NB4 (cell line): ENCODE measurements at regions not wholly inside any gene's neighbourhood (a gene's known extent, or its start where the extent isn't known, plus 50 kb on each side); places are given as distances from the start of the nearest gene placed in this dataset.

Experiments used
- DNase-seq: peaks from one replicate; pipeline ENCODE4 v3.0.0; 2010; ENCODE audit warnings: low read depth
- H3K4me3 ChIP-seq: one replicate; pipeline ENCODE4 v1.5.1; 2011; ENCODE audit warnings: mild to moderate bottlenecking, low read depth, low read length, moderate library complexity
- CTCF ChIP-seq: IDR thresholded peaks from one replicate; pipeline ENCODE4 v1.5.1; 2012; ENCODE audit warnings: low read depth, low read length
- MYC ChIP-seq: IDR thresholded peaks from 2 replicates; pipeline ENCODE4 v1.6.1; 2011; ENCODE audit warnings: low read depth, low read length
- POLR2A ChIP-seq: IDR thresholded peaks from 2 replicates; pipeline ENCODE4 v1.6.1; 2011; ENCODE audit warnings: mild to moderate bottlenecking; ENCODE audit not compliant: insufficient read length; ENCODE audit errors: extremely low read depth
- TF ChIP-seq, protein P1 (sequence below): IDR thresholded peaks from 2 replicates; pipeline ENCODE4 v1.6.1; 2011; ENCODE audit warnings: low read depth, low read length

GRCh38 chr4:65868096-65868824 is 198.0 kb upstream of the EPHA5 start:
- no peak for TF ChIP-seq MYC
- TF ChIP-seq, protein P1, sequence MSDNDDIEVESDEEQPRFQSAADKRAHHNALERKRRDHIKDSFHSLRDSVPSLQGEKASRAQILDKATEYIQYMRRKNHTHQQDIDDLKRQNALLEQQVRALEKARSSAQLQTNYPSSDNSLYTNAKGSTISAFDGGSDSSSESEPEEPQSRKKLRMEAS = no peak
- TF ChIP-seq CTCF = no peak
- no peak for TF ChIP-seq POLR2A
- no peak overlapping the region for H3K4me3 ChIP-seq
- DNase-seq = no peak

- H3K4me3 ChIP-seq = no peak overlapping the region
- DNase-seq = peak; percentile 12
- TF ChIP-seq, protein P1 = no peak
- TF ChIP-seq CTCF = peak; percentile 19
These were observed 195.2 kb upstream of the EPHA5 start for GRCh38 chr4:65865489-65865888.

- no peak overlapping the region for H3K4me3 ChIP-seq
- TF ChIP-seq CTCF (no peak), MYC (no peak), POLR2A (no peak)
- TF ChIP-seq, protein P1 = no peak
- DNase-seq = no peak
These were observed 191.7 kb upstream of the EPHA5 start for GRCh38 chr4:65861993-65862392.

GRCh38 chr4:65845199-65845773 is 175.0 kb upstream of the EPHA5 start:
- H3K4me3 ChIP-seq = no peak overlapping the region
- TF ChIP-seq MYC (no peak), CTCF (no peak), POLR2A (no peak)
- TF ChIP-seq, protein P1 = no peak
- no peak for DNase-seq

DNA sequence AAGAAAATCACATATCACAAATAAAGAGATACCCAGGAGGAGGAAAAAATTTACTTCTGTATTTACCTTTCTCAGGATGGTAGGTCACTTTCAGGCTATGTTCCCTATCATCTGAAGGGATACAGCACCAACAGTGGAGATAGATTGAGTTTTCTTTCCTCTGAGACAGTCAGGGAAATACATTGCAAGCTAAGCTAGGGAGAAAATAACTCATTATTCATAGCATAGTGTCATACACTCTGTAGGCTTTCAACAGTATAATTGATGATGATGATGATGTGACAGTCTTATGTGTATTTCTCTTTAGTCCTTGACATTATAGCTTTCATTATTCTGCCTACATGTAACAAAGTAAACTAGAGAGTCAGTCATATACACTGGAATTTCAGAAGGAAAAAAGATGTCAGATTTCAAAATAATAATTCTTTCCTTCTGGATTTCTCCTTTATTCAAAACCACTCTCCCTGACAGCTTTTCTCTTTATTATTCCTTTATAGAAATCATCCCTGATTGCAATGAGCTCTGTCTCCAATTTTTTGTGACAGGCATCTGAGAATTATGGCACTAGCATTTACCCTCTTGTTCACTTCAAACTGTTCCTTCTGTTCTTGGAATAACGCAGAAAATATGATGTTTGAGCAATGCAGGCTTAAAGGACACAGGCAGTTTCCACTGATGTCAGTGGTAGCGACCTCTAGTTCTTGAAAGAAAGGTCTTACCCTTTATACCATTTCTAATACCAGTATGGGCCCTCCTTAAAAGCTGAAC is 169.1 kb upstream of the EPHA5 start:
- TF ChIP-seq, protein P1 = no peak
- TF ChIP-seq CTCF = no peak
- TF ChIP-seq POLR2A = no peak
- TF ChIP-seq MYC = no peak

More for the DNA sequence above, 169.1 kb upstream of the EPHA5 start:
- no peak overlapping the region for H3K4me3 ChIP-seq
- DNase-seq = no peak
